ENCODE measurements at regions not wholly inside any gene's neighbourhood (a gene's known extent, or its start where the extent isn't known, plus 50 kb on each side); places are given as distances from the start of the nearest gene placed in this dataset.

DNA sequence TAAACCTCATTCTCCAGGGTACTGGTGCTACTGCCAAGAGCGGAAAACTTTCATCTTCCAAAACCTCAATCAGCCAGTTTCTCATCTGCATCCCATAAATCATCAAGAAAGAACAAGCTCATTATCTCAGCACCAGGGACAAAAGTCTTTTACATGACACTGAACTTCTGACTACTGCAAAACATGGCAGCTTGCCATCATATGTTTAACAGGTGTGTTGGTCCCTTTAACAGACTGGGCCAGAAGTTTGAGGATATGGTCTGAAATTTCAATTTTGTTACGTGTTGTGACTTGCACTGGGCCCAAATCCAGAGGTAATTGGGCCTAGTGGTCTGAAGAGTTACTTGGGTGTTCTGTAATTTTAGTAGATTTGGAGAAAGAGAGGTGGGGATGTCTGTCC, 305.4 kb upstream of the SEL1L start:
- Histone ChIP-seq H3K9me3 (peaks cover 28% of the 10 kb centered on the region), H3K36me3 (ENCODE audit: low read depth) (no peaks in the 10 kb centered on the region), H3K4me3 (no peak overlapping the region), H3K4me1 (ENCODE audit: low read depth) (no peaks in the 10 kb centered on the region)
- ATAC-seq, result no peak
- intact Hi-C loops (cut with DNase I, micrococcal nuclease), result no loop called here
- TF ChIP-seq, protein P1, sequence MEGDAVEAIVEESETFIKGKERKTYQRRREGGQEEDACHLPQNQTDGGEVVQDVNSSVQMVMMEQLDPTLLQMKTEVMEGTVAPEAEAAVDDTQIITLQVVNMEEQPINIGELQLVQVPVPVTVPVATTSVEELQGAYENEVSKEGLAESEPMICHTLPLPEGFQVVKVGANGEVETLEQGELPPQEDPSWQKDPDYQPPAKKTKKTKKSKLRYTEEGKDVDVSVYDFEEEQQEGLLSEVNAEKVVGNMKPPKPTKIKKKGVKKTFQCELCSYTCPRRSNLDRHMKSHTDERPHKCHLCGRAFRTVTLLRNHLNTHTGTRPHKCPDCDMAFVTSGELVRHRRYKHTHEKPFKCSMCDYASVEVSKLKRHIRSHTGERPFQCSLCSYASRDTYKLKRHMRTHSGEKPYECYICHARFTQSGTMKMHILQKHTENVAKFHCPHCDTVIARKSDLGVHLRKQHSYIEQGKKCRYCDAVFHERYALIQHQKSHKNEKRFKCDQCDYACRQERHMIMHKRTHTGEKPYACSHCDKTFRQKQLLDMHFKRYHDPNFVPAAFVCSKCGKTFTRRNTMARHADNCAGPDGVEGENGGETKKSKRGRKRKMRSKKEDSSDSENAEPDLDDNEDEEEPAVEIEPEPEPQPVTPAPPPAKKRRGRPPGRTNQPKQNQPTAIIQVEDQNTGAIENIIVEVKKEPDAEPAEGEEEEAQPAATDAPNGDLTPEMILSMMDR (IDR thresholded peaks at IDR 0.05), result no peak
- DNase-seq, result no peak

DNA sequence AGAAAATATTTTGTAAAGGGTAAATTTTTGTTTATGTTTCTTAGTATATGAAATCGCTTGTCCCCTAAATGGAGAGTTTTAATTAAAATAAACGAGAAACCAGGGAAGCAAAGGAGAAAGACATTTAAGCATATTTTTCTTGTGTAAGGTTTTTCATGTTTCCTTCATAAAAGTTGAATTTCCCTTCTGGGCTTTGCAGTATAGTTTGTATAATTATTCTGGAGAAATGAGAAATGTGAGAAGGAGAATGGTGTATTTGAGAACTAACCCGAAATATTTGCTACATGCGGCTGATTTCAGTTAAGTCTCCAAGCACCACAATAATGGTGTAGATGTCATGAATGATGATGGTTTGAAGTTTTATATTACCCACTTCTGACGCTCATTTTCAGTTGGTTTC, 307.7 kb upstream of the SEL1L start:
- TF ChIP-seq, protein P1 (IDR thresholded peaks at IDR 0.05), result no peak
- Histone ChIP-seq H3K36me3 (ENCODE audit: low read depth) (no peaks in the 10 kb centered on the region), H3K9me3 (peaks cover 19% of the 10 kb centered on the region), H3K4me1 (ENCODE audit: low read depth) (no peaks in the 10 kb centered on the region), H3K4me3 (no peak overlapping the region)
- ATAC-seq (no peak), DNase-seq (no peak)
- intact Hi-C loops (cut with DNase I, micrococcal nuclease), result no loop called here

DNA sequence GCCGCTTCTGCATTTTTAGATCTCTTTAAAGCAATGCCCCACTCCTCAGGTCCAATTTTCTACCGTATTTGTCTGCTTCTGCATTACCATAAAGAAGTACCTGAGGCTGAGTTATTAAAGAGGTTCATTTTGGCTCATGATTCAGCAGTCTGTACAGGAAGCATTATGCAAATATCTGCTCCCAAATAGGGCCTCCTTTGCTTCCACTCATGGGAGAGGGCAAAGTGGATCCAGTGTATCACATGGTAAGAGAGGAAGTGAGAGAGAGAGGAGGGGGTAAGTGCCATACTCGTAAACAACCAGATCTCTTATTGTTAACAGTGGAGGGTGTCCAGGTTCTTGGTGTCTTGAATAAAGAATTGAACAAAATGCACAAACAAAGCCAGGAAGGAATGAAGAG, 316.1 kb upstream of the SEL1L start:
- no peak for ATAC-seq
- intact Hi-C loops (cut with DNase I, micrococcal nuclease), result no loop called here
- TF ChIP-seq, protein P1 (IDR thresholded peaks at IDR 0.05), result no peak
- Histone ChIP-seq H3K9me3 (peaks cover 69% of the 10 kb centered on the region), H3K36me3 (ENCODE audit: low read depth) (no peaks in the 10 kb centered on the region), H3K4me1 (ENCODE audit: low read depth) (no peaks in the 10 kb centered on the region), H3K4me3 (no peak overlapping the region)
- no peak for DNase-seq

DNA sequence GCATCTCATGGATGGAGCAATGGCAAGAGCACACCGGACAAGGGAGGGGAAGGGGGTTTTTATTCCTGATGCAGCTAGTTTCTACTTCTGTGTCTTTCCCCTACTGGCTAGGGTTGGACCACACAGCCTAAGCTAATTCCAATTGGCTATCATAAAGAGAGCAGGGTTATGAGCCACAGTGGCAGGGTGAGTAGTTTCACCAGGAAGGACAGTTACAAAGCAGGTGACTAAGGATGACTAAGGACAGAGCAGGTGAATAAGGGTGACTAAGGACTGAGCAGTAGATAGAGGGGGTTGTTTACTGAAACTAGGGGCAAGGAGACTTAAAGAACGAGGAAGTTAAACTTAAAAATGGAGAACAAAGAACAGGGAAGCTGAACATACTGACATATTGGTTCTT, 321.4 kb upstream of the SEL1L start:
- no peaks in the 10 kb centered on the region for H3K36me3 ChIP-seq (ENCODE audit: low read depth)
- ATAC-seq, result no peak
- TF ChIP-seq, protein P1 (IDR thresholded peaks at IDR 0.05), result no peak

DNA sequence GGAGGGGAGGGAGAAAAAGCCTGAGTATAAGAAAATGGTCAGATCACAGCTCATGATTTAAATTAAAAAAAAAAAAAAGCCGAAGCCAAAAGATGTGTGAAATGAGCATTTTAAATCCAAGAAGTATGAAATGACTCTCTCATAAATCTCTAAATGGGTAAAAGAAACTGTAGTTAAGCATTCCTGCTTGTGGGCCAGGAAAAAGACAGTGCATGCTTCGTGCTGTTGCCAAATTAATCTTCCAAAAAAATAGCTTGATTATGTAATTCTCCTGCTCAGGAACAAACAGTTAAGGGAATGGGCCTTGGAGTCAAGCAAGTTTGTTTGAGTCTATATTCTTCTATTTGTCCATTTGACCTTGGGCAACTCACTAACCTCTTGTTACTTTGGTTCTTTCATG, 325.4 kb upstream of the SEL1L start:
- no peak for ATAC-seq
- Histone ChIP-seq H3K4me3 (no peak overlapping the region), H3K4me1 (ENCODE audit: low read depth) (no peaks in the 10 kb centered on the region), H3K36me3 (ENCODE audit: low read depth) (no peaks in the 10 kb centered on the region), H3K9me3 (peaks cover 54% of the 10 kb centered on the region)
- DNase-seq, result no peak
- TF ChIP-seq, protein P1 (IDR thresholded peaks at IDR 0.05), result no peak
- intact Hi-C loops (cut with DNase I, micrococcal nuclease), result no loop called here

More for the DNA sequence above, 321.4 kb upstream of the SEL1L start:
- no peaks in the 10 kb centered on the region for H3K4me1 ChIP-seq (ENCODE audit: low read depth)
- intact Hi-C loops (cut with DNase I, micrococcal nuclease), result no loop called here
- no peak overlapping the region for H3K4me3 ChIP-seq
- DNase-seq, result no peak
- H3K9me3 ChIP-seq, result peaks cover 80% of the 10 kb centered on the region

DNA sequence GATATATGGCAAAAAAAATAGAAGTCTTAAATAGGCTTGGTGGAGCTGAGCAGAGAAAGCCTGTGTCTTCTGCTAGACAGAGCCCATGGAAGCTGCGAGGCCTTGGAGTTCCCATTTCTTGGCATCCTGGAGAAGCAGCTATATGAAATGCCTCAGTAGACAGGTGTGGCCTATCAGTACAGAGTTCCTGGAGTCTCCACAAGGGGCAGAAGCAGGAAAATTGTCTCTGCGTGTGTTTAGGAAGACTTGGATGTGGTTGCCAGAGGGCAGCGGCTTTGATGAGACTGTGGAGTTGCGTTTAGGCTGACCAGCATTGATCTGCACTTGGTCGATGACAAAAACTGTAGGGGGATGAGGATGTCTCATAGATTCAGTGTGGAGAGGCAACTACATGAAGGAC, 334.5 kb upstream of the SEL1L start:
- Histone ChIP-seq H3K9me3 (peaks cover 17% of the 10 kb centered on the region), H3K36me3 (ENCODE audit: low read depth) (no peaks in the 10 kb centered on the region), H3K4me3 (no peak overlapping the region), H3K4me1 (ENCODE audit: low read depth) (no peaks in the 10 kb centered on the region)
- no peak for DNase-seq
- TF ChIP-seq, protein P1 (IDR thresholded peaks at IDR 0.05), result no peak
- no peak for ATAC-seq
- intact Hi-C loops (cut with DNase I, micrococcal nuclease), result no loop called here

Measured in mucosa of descending colon (tissue), 3 donors.